BE2C (cell line): ENCODE measurements at regions not wholly inside any gene's neighbourhood (a gene's known extent, or its start where the extent isn't known, plus 50 kb on each side); places are given as distances from the start of the nearest gene placed in this dataset.
A peak's percentile ranks its signal among the peaks of the same experiment; 100 is the strongest.

Experiments used
- DNase-seq: peaks from one replicate; pipeline ENCODE4 v3.0.0-alpha.2; 2020
- H3K27me3 ChIP-seq: fragments of 250-450 bp; sonication (Bioruptor Pico); 2 replicates; pipeline ENCODE4 v1.5.1; 2020; ENCODE audit warnings: mild to moderate bottlenecking
- H3K36me3 ChIP-seq: fragments of 250-450 bp; sonication (Bioruptor Pico); 2 replicates; pipeline ENCODE4 v1.5.1; 2020; ENCODE audit warnings: mild to moderate bottlenecking
- H3K4me1 ChIP-seq: fragments of 250-450 bp; sonication (Bioruptor Pico); 2 replicates; pipeline ENCODE4 v1.5.1; 2020
- H3K4me3 ChIP-seq: 2 replicates; pipeline ENCODE4 v1.5.1; 2011; ENCODE audit warnings: low read depth, low read length
- H3K9me3 ChIP-seq: fragments of 250-450 bp; sonication (Bioruptor Pico); 2 replicates; pipeline ENCODE4 v1.5.1; 2020
- CTCF ChIP-seq: IDR thresholded peaks from 2 replicates; pipeline ENCODE4 v1.5.1; 2012; ENCODE audit warnings: mild to moderate bottlenecking, low read depth, low read length

DNA sequence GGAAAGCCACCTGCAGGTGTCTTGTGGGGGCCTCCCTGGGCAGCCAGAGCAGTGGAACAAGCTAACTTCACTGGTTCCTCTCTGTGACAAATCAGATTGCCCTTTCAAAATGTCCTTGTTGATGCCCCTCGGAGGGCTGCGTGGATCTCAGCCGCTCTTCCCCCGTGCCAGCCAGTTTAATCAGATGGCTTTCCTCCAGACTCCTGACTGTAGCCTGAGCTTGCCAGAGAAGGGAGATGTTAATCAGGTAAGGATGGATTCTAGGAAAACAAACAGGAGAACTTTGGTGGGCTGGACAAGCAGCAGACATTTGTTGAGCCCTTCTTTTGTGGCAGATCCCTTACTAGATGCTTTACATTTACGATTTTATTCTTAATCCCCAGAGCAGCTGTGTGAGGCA, 88.2 kb downstream of the DMRTA2 start:
- no peaks in the 10 kb centered on the region for H3K27me3 ChIP-seq
- no peaks in the 10 kb centered on the region for H3K36me3 ChIP-seq
- peak; percentile 17 for DNase-seq
- H3K9me3 ChIP-seq = no peaks in the 10 kb centered on the region
- TF ChIP-seq CTCF = no peak
- H3K4me3 ChIP-seq = no peak overlapping the region
- H3K4me1 ChIP-seq = peaks cover 4% of the 10 kb centered on the region; the same call in 1 of the 2 replicates

- Histone ChIP-seq H3K27me3 (no peaks in the 10 kb centered on the region), H3K9me3 (no peaks in the 10 kb centered on the region), H3K36me3 (no peaks in the 10 kb centered on the region), H3K4me3 (no peak overlapping the region), H3K4me1 (peaks cover 14% of the 10 kb centered on the region)
- no peak for TF ChIP-seq CTCF
- no peak for DNase-seq
These were observed 89.7 kb downstream of the DMRTA2 start for GRCh38 chr1:50333595-50333974.

- no peaks in the 10 kb centered on the region for H3K36me3 ChIP-seq
- no peaks in the 10 kb centered on the region for H3K27me3 ChIP-seq
- no peak overlapping the region for H3K4me3 ChIP-seq
- H3K9me3 ChIP-seq = no peaks in the 10 kb centered on the region
- no peak for DNase-seq
- TF ChIP-seq CTCF = no peak
- H3K4me1 ChIP-seq = peaks cover 14% of the 10 kb centered on the region
These were observed 90.2 kb downstream of the DMRTA2 start for GRCh38 chr1:50332941-50333594.

GRCh38 chr1:50329332-50329932, 93.8 kb downstream of the DMRTA2 start:
- H3K4me1 ChIP-seq = peaks cover 10% of the 10 kb centered on the region
- DNase-seq = peak; percentile 20
- no peak overlapping the region for H3K4me3 ChIP-seq
- H3K9me3 ChIP-seq = no peaks in the 10 kb centered on the region
- peak; percentile 35 for TF ChIP-seq CTCF
- H3K36me3 ChIP-seq = no peaks in the 10 kb centered on the region
- no peaks in the 10 kb centered on the region for H3K27me3 ChIP-seq

- Histone ChIP-seq H3K9me3 (no peaks in the 10 kb centered on the region), H3K4me3 (no peak overlapping the region), H3K36me3 (no peaks in the 10 kb centered on the region), H3K4me1 (peaks cover 10% of the 10 kb centered on the region), H3K27me3 (no peaks in the 10 kb centered on the region)
- TF ChIP-seq CTCF = no peak
- peak; percentile 35 for DNase-seq
These were observed 94.7 kb downstream of the DMRTA2 start for GRCh38 chr1:50328552-50328951.

GRCh38 chr1:50326026-50326425, 97.2 kb downstream of the DMRTA2 start:
- DNase-seq = no peak
- no peak overlapping the region for H3K4me3 ChIP-seq
- TF ChIP-seq CTCF = no peak
- no peaks in the 10 kb centered on the region for H3K36me3 ChIP-seq
- peaks cover 10% of the 10 kb centered on the region for H3K4me1 ChIP-seq
- H3K27me3 ChIP-seq = no peaks in the 10 kb centered on the region
- H3K9me3 ChIP-seq = no peaks in the 10 kb centered on the region
